Activated naive CD4-positive, alpha-beta T cell treated with anti-CD3 and anti-CD28 coated beads, Interleukin-2, amount 50 U/mL, for 72 hours (primary cell): ENCODE measurements at regions not wholly inside any gene's neighbourhood (a gene's known extent, or its start where the extent isn't known, plus 50 kb on each side); places are given as distances from the start of the nearest gene placed in this dataset.
A peak's percentile ranks its signal among the peaks of the same experiment; 100 is the strongest.
"Not testable (repeated sequence)": the region's sequence is repeated elsewhere in the genome, so short reads cannot be mapped to it uniquely, and the experiment has no call there.

Experiments
- ATAC-seq, 2 donors: fragments of 150-1000 bp; cut with Tn5 transposase; 2 replicates each; pipeline ENCODE4 v1.10.0; 2021; ENCODE audit warnings: mild to moderate bottlenecking in 2 of 2, moderate library complexity in 2 of 2
- DNase-seq, 2 donors: peaks; one replicate each; pipeline ENCODE4 v3.0.0; 2021 to 2022; ENCODE audit warnings: low spot score in 2 of 2
- H3K27ac Mint-ChIP-seq, 2 donors: one replicate each; pipeline ENCODE4 v1.8.0; 2022; ENCODE audit warnings: mild to moderate bottlenecking in 2 of 2, mixed read lengths in 2 of 2
- H3K36me3 Mint-ChIP-seq, 2 donors: one replicate each; pipeline ENCODE4 v1.8.0; 2022; ENCODE audit warnings: mixed read lengths in 2 of 2
- H3K9me3 Mint-ChIP-seq, 2 donors: one replicate each; pipeline ENCODE4 v1.8.0; 2022; ENCODE audit warnings: mixed read lengths in 2 of 2

DNA sequence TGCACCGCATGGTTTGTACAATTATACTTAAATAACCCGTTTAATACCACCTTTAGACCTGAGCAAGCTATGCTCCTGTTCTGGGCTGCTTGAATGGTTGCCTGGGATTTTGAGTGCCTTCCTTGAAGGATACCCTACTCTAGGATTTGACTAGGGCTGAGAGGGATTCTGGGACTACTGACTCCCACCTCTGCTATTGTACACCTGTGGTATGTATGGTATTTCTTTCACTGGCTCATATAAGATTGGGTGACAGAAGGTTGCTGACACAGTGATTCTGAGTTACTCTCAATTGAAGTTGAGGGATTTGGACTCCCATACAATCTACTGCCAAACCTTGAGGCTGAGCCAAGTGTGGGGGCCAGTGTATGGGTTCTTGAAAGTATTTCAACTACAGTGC is 494.4 kb upstream of the SEMA3D start:
- DNase-seq = no peak
- peaks cover 0 to 15% of the 10 kb centered on the region in 2 donors for H3K36me3 Mint-ChIP-seq
- ATAC-seq = no peak
- peaks cover 23 to 28% of the 10 kb centered on the region in 2 donors for H3K9me3 Mint-ChIP-seq
- H3K27ac Mint-ChIP-seq = no peak overlapping the region

DNA sequence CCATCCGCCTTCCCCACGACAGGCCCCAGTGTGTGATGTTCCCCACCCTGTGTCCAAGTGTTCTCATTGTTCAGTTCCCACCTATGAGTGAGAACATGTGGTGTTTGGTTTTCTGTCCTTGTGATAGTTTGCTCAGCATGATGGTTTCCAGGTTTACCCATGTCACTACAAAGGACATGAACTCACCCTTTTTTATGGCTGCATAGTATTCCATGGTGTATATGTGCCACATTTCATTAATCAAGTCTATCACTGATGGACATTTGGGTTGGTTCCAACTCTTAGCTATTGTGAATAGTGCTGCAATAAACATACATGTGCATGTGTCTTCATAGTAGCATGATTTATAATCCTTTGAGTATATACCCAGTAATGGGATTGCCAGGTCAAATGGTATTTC is 488.2 kb upstream of the SEMA3D start:
- not testable (repeated sequence) for ATAC-seq, DNase-seq, H3K27ac Mint-ChIP-seq
- Mint-ChIP-seq H3K9me3 (peaks cover 17 to 20% of the 10 kb centered on the region in 2 donors), H3K36me3 (peaks cover 0 to 15% of the 10 kb centered on the region in 2 donors)

DNA sequence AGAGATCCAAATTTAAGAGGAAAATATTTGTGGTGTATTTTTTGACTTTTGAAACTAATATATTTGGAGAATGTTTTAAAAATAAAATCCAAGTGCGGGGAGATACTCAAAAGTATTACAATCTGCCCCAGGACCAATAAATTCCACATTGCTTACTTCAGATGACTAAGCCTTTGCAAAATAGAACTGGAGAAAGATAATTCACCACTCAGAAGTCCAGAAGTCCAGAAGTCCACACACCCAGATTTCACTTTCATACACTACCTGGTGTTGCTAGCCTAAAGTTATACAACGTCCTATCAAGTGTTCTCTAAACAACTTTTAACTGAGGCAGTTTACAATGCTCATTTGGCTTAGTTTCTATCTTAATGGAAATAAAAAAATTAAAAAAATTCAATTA is 487.0 kb upstream of the SEMA3D start:
- no peak for ATAC-seq
- H3K36me3 Mint-ChIP-seq = peaks cover 0 to 6% of the 10 kb centered on the region in 2 donors
- peaks cover 13 to 16% of the 10 kb centered on the region in 2 donors for H3K9me3 Mint-ChIP-seq
- no peak overlapping the region for H3K27ac Mint-ChIP-seq
- DNase-seq = no peak

DNA sequence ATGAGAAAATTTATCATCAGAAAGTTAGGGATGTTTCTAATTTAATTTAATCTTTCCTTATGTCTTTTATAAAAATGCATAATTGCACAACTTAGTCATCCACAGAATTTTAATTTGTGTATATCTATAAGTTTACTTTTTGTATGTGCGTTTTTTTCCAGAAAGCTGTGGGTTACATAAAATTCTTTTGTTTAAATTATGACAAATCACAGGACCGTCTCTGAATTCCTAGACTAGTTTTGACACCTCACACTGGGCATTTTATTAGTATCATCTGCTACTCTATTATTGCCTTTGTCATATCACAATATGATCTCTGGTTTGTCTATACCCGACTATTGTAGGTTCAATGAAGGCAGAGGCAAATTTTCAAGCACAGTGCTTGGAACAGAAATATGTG is 482.4 kb upstream of the SEMA3D start:
- no peaks in the 10 kb centered on the region for H3K36me3 Mint-ChIP-seq
- ATAC-seq = no peak

DNA sequence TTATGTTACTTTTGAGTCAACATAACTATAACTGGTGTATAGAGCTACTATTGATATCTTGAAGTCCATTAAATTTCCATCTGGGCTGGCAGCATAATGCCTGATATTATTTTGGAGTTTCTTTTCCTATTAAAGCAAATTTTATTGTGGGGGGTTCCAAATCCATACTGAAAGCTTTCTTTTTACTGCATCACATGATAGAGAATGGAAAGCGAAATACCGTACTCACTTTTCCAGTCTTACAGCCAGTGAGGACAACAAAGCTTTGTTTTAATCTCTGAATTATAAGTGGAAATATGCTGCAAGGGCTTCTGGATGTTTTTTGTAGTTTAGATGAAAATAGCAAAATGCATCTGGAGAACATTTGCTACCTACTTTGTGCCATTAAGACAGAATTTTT is 477.5 kb upstream of the SEMA3D start:
- H3K9me3 Mint-ChIP-seq = peaks cover under 1 to 3% of the 10 kb centered on the region in 2 donors
- no peaks in the 10 kb centered on the region for H3K36me3 Mint-ChIP-seq
- no peak overlapping the region for H3K27ac Mint-ChIP-seq
- ATAC-seq = no peak
- DNase-seq = no peak

More for the DNA sequence above, 482.4 kb upstream of the SEMA3D start:
- no peak for DNase-seq
- Mint-ChIP-seq H3K9me3 (peaks cover 0 to 3% of the 10 kb centered on the region in 2 donors), H3K27ac (no peak overlapping the region)

DNA sequence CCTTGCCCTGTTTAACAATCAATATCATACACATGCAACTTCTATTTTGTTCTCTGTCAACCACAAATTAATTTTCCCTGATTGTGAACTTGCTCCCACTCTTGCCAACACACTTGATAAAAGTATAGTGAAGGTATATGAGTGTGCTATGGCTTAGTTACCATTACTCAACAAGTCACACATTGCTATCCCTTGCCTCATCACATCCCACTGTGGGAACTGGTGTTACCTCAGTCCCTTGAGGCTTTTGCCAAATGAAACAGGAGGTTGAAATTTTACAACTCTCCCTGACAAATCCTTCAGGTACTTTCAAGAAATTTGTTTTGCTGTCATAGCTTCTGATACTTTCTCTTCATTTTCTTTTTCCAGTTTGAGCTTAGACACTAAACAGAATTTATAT is 472.5 kb upstream of the SEMA3D start:
- DNase-seq = no peak
- H3K27ac Mint-ChIP-seq = no peak overlapping the region

DNA sequence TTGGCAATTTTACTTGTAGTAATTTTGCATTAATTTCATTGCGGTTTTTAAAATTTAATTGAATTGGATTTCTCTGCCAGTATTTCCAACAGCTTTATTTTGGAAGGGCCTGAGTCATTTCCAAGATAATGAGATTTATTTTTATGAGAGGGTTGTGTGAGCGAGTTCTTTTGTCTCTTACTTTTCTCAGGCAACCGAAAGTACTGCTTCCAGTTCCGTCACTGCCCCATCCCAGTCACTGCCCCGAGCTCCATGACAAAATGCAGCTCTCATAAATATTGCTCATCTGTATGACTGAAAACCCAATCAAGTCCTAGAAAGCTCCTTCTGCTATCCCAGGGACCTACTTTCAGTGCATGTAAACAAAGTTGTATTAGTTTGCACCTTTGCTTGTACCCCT is 468.4 kb upstream of the SEMA3D start:
- no peak overlapping the region for H3K27ac Mint-ChIP-seq
- no peak for ATAC-seq
- H3K36me3 Mint-ChIP-seq = no peaks in the 10 kb centered on the region

More for the DNA sequence above, 472.5 kb upstream of the SEMA3D start:
- Mint-ChIP-seq H3K9me3 (peaks cover 4 to 5% of the 10 kb centered on the region in 2 donors), H3K36me3 (no peaks in the 10 kb centered on the region)
- no peak for ATAC-seq

DNA sequence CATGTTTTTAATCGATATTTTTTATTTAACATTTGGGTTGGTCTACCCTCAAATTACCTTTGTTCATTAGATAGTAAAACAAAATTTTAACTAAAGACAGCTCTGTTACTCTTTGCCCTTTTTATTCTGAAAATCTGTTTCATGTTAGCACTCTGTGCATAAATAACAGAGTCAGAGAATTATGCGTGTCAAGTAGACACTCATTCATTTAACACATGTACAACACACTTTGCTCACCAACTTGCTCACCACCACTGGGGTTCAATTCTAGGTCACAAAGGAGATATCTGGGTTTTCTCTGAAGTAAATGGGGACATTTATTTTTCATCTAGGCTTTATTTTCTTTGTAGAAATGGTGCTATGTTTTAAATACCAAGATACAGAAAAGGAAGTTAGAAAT is 457.4 kb upstream of the SEMA3D start:
- no peak overlapping the region for H3K27ac Mint-ChIP-seq
- ATAC-seq = no peak
- no peaks in the 10 kb centered on the region for H3K36me3 Mint-ChIP-seq
- no peak for DNase-seq
- peaks cover 8 to 9% of the 10 kb centered on the region in 2 donors for H3K9me3 Mint-ChIP-seq

More for the DNA sequence above, 468.4 kb upstream of the SEMA3D start:
- peaks cover 4 to 5% of the 10 kb centered on the region in 2 donors for H3K9me3 Mint-ChIP-seq
- no peak for DNase-seq

DNA sequence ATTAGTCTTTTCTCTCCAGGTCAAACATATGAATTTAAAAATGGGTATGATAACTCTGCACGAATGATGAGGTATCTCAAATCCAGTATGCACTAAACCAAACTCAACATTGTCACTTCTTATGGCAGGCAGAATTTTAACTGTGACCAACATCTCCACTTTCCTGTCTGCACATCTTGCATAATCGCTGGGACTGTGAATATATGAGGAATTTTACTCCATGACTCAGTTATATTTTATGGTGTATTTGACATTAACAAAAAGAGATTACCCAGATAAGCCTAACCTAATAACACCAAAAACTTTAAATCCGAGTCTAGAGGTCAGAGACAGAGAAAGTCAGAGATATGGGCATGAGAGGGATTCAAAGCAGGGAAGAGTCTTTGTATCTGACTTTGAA is 454.5 kb upstream of the SEMA3D start:
- Mint-ChIP-seq H3K36me3 (no peaks in the 10 kb centered on the region), H3K27ac (no peak overlapping the region), H3K9me3 (peaks cover 4 to 8% of the 10 kb centered on the region in 2 donors)
- ATAC-seq (no peak), DNase-seq (no peak)

DNA sequence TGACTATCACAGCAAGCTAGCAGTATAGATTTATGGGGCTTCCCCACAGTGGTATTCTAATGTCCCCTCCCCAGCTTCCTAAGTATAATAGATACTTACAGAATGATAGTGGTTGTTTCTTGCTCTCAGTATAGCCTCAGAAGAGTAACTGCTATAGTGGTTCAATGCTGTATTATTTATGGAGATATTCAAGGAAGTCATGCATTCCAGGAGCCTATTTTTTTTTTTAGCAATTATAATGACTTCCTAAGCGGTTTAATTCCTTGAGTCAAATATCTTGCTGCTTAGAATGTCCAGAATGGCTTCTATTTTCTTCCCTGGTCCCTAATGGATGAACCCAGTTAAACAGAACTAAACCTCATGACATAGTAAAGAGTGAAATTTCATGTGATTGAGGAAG is 451.5 kb upstream of the SEMA3D start:
- no peak for ATAC-seq
- H3K27ac Mint-ChIP-seq = no peak overlapping the region
- no peak for DNase-seq
- peaks cover 8 to 9% of the 10 kb centered on the region in 2 donors for H3K9me3 Mint-ChIP-seq
- H3K36me3 Mint-ChIP-seq = no peaks in the 10 kb centered on the region

DNA sequence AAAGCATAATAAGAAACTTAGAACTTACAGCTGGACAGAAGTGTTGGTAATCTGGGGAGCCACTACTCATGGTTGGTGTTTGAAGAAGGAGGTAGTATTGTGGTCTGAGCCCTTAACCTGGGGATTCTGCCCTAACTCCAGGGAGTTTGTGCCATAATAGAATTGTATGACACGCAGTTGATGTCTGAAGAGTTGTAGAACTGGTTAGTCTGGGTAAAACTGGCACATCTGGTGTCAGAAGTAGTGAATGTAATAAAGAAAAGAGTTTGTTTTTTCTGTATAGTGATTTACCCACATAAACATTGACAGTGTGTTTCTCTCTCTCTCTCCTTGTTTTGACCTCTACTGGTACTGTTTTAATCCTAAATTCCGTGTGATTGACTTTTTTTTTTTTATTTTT is 448.1 kb upstream of the SEMA3D start:
- DNase-seq (no peak), ATAC-seq (no peak)
- Mint-ChIP-seq H3K9me3 (peaks cover 0 to 4% of the 10 kb centered on the region in 2 donors), H3K36me3 (no peaks in the 10 kb centered on the region), H3K27ac (peak overlapping the region in 1 of 2 donors; percentile 25)

DNA sequence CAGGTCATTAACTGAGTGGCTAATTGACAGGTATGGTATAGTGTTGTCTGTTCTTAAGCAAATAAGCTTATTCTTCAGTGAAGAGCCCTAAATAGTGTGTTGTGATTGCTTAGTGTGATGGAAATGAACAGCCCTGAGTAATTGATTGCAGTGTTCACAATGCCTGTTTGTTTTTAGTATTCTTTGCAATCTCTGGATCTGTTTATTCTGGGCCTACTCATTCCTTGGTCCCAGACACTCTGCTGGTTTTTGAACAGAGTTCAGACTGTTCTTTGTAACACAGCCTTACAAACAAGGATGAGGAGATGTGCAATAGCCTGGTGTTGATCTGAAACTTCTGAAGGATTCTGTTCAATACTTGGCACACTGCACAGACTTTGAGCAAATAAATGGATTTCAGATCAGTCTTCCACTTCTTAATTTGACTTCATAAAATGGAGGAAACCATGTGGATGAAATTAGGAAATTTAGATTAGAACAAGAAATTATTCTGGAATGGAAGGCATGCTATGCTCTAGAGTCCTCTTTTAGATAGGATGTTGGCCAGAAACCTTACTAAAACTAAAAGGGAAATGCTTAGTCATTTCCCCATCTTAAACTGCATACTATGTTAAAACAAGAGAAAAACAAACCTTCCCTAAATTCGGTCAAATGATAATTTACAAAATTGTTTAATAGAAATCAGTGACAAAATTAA is 444.2 kb upstream of the SEMA3D start:
- DNase-seq (no peak), ATAC-seq (no peak)
- H3K27ac Mint-ChIP-seq = no peak overlapping the region
- no peaks in the 10 kb centered on the region for H3K36me3 Mint-ChIP-seq
- peaks cover 0 to 3% of the 10 kb centered on the region in 2 donors for H3K9me3 Mint-ChIP-seq

DNA sequence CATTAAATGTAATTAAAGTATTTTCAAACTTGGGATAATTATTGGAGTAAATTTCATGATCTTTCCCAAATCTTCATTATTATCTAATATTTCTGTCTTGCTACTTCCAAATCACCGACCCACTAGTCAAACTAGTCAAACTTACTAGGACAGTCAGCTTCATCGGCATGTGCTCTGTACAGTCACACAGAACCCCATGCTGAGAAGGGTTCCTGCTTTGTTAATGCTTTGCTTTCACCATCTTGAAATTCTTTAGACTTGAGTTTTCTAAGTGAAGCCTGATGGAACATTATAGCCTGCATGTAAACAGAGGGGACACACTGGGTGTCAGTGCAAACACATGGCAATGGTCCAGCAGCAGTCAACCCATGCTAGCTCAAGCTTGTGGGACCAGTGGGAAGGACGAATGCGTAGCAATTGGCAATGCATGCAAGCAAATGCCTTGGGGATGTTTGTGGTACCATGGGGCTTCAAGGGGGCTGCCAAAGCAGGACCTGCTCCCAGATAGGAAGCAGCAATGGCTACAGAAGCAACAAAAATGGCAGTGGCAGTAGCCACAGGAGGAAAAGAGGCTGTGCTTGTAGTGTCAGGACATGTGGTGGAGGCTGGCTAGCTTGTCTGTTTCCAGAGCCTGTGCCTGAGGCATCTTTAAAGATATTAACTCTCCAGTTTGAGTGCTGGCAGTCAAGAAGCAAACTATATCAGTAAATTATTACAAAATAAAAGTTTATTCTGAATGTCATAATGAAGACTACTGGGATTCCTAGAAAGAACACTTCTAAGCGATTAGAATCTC is 441.1 kb upstream of the SEMA3D start:
- peaks cover 0 to 6% of the 10 kb centered on the region in 2 donors for H3K9me3 Mint-ChIP-seq
- ATAC-seq (no peak), DNase-seq (no peak)
- H3K36me3 Mint-ChIP-seq = no peaks in the 10 kb centered on the region
- no peak overlapping the region for H3K27ac Mint-ChIP-seq

DNA sequence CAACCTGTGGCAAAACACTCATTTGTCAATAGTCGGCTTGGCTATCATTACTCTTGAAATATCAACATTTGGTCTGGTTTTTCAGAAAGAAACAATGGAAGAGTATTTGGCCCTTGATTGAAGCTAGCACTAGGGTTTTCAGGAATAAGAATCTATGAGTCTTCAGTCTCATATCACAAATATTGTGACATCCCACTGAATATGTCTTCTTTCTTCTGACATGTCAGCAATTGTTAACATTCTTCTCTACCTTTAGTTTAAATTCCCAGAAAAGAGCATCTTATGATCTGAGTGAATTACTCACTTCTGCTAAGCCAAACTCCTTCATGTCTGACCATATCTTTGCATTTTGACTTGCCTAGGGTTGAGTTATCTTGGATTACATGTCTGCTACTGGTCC is 435.2 kb upstream of the SEMA3D start:
- no peak for ATAC-seq
- Mint-ChIP-seq H3K9me3 (peaks cover 5 to 16% of the 10 kb centered on the region in 2 donors), H3K27ac (no peak overlapping the region), H3K36me3 (no peaks in the 10 kb centered on the region)
- DNase-seq = no peak

DNA sequence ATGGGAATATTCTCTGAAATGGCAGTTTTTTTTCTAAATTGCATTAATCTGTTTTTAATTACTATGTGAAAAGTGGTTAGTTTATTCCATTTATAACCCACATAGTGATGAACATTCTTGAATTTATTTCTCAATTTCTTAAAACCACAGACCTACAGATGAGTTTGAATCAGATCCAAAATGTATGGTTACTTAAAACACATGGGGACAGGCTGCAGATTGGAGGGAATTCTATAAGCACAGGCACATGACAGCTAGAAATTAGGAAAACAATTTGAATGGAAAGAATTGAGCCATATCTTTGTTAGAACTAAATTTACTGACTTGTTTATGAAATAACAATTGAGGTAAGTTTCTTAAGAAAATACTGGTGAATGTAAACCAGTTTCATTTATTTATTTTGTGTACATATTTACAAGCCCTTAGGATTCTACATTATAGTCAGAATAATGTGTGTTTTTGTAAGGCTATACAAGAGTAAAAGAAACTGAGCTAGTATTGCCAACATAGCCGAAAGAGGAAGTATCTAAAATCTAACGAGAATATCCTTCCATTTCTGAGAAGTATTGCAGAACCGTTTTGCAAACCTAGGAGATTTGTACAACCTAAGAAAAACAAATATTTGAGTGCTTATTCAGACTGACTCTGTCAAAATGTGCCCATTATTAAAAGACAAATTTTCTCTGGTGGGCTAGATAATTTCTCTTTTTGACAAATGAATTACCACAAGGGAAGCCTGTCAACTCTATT is 434.3 kb upstream of the SEMA3D start:
- Mint-ChIP-seq H3K9me3 (peaks cover 5 to 21% of the 10 kb centered on the region in 2 donors), H3K27ac (no peak overlapping the region), H3K36me3 (no peaks in the 10 kb centered on the region)
- ATAC-seq = no peak
- DNase-seq = no peak

DNA sequence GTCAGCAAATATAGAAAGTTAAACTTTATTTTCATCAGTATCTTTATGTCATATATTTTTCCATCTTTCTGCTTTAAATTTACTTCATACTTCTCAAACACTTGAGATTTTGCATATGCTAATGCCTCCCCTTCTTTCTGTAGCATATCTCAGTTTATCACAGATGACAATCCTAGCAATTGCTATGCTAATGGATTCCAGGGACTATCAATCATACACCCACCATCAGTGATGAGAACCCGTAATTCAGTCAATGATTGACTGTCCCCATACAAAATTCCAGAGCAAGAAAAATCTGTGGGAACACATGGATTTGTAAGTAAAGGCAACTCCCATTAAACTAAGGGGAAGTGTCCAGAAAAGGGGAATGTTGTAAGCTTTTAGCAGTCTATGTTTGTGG is 432.4 kb upstream of the SEMA3D start:
- H3K36me3 Mint-ChIP-seq = no peaks in the 10 kb centered on the region
- no peak for ATAC-seq
- H3K9me3 Mint-ChIP-seq = peaks cover 14 to 21% of the 10 kb centered on the region in 2 donors
- DNase-seq = no peak
- no peak overlapping the region for H3K27ac Mint-ChIP-seq

DNA sequence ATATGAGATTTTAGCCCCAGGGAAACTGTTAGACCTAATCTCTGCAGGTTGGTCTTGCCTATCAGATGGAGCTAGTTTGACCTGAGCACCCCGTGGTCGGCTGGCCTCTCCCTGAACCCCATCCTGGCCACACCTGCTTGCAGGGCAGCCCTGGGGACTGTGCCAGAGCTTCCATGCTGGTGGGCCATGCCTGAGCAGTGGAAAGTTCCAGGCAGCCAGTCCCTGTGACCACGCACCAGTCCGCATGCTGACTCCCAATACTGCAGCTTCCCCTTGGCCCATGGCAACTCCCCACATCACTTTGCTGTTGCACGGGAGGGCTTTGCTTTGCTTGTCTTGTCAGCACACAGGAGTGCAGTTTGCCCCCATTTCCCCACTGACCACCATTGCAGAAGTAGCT is 427.8 kb upstream of the SEMA3D start:
- no peak for DNase-seq
- Mint-ChIP-seq H3K36me3 (no peaks in the 10 kb centered on the region), H3K9me3 (peaks cover 12 to 20% of the 10 kb centered on the region in 2 donors), H3K27ac (no peak overlapping the region)
- ATAC-seq = no peak
